Natural killer cell (primary cell): ENCODE measurements at regions not wholly inside any gene's neighbourhood (a gene's known extent, or its start where the extent isn't known, plus 50 kb on each side); places are given as distances from the start of the nearest gene placed in this dataset.

ENCODE experiments used
- ATAC-seq, 3 donors: fragments of 150-1000 bp in 2 of 3; fragments of 200-7000 bp in 1 of 3; cut with Tn5 transposase; 1 replicate in 1 of 3; 2 replicates in 2 of 3; pipeline ENCODE4 v1.10.0; 2021; ENCODE audit warnings: mild to moderate bottlenecking in 2 of 3, moderate library complexity in 2 of 3
- DNase-seq, 2 donors: peaks; one replicate each; pipeline versions ENCODE4 v3.0.0 to v3.0.0-alpha.2; 2013 to 2021; ENCODE audit warnings: mixed read lengths in 1 of 2
- H3K27ac ChIP-seq: one replicate; pipeline ENCODE4 v1.5.1; 2013; ENCODE audit warnings: mild to moderate bottlenecking, low read length
- H3K27me3 ChIP-seq: one replicate; pipeline ENCODE4 v1.6.1; 2013; ENCODE audit warnings: low read length; ENCODE audit not compliant: control insufficient read depth, insufficient read depth
- H3K36me3 ChIP-seq: one replicate; pipeline ENCODE4 v1.6.1; 2013; ENCODE audit warnings: low read length; ENCODE audit not compliant: control insufficient read depth, insufficient read depth
- H3K4me1 ChIP-seq: one replicate; pipeline ENCODE4 v1.6.1; 2013; ENCODE audit warnings: low read length; ENCODE audit not compliant: control insufficient read depth, insufficient read depth
- H3K4me3 ChIP-seq: one replicate; pipeline ENCODE4 v1.5.1; 2013; ENCODE audit warnings: low read length
- H3K9me3 ChIP-seq: one replicate; pipeline ENCODE4 v1.6.1; 2013; ENCODE audit warnings: low read length; ENCODE audit not compliant: control insufficient read depth, insufficient read depth
- H3K27ac Mint-ChIP-seq, 2 donors: one replicate each; pipeline ENCODE4 v1.8.0; 2022; ENCODE audit warnings: mild to moderate bottlenecking in 2 of 2, mixed read lengths in 2 of 2, moderate library complexity in 1 of 2
- H3K27me3 Mint-ChIP-seq, 2 donors: one replicate each; pipeline ENCODE4 v1.8.0; 2022; ENCODE audit warnings: low read depth in 2 of 2, mixed read lengths in 2 of 2
- H3K36me3 Mint-ChIP-seq: one replicate; pipeline ENCODE4 v1.8.0; 2022; ENCODE audit warnings: mixed read lengths
- H3K4me1 Mint-ChIP-seq, 2 donors: one replicate each; pipeline ENCODE4 v1.8.0; 2022; ENCODE audit warnings: mixed read lengths in 2 of 2
- H3K4me3 Mint-ChIP-seq: one replicate; pipeline ENCODE4 v1.8.0; 2022; ENCODE audit warnings: mild to moderate bottlenecking, moderate library complexity, mixed read lengths
- H3K9me3 Mint-ChIP-seq, 2 donors: one replicate each; pipeline ENCODE4 v1.8.0; 2022; ENCODE audit warnings: mixed read lengths in 2 of 2
- WGBS: methylation state at CpG from one replicate; pipeline ENCODE4 v1.1.7; 2013; ENCODE audit warnings: missing lambda C conversion rate; ENCODE audit not compliant: insufficient coverage; 5-methylcytosine and 5-hydroxymethylcytosine counted together
- intact Hi-C: fragments of 100-400 bp; cut with micrococcal nuclease; formaldehyde crosslinking; loops from one replicate; pipeline ENCODE4 v1.14.2; 2022
- TF ChIP-seq, protein P1 (sequence below): fragments of 200-600 bp; IDR thresholded peaks from one replicate; pipeline ENCODE4 v1.8.0; 2022; ENCODE audit warnings: antibody characterized with exemption

DNA sequence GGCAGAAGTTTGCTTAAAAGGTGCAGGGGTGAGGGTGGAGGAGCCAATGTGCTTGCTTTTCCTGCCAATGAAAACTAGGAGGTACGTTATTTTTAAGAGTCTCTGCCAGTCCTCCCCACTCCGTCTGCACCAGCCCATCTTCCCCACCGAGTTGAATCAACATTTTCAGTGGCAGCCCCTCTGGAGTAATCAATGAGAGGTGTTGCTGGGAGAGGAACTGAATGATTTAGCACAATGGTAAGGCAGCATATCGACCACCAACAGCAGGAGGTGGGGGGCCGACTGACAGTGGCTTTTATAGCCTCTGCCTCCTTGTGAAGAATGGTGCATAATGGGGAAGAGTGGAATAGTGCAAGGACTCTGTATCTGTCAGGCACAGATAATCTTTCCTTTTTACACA is 1465.0 kb upstream of the GOT2 start:
- no peak for ATAC-seq
- DNase-seq, result no peak
- H3K4me1 Mint-ChIP-seq, result no peaks in the 10 kb centered on the region
- no peaks in the 10 kb centered on the region for H3K36me3 Mint-ChIP-seq
- H3K27me3 ChIP-seq, result no peaks in the 10 kb centered on the region
- H3K27ac ChIP-seq, result no peak overlapping the region
- no peaks in the 10 kb centered on the region for H3K9me3 ChIP-seq
- TF ChIP-seq, protein P1, sequence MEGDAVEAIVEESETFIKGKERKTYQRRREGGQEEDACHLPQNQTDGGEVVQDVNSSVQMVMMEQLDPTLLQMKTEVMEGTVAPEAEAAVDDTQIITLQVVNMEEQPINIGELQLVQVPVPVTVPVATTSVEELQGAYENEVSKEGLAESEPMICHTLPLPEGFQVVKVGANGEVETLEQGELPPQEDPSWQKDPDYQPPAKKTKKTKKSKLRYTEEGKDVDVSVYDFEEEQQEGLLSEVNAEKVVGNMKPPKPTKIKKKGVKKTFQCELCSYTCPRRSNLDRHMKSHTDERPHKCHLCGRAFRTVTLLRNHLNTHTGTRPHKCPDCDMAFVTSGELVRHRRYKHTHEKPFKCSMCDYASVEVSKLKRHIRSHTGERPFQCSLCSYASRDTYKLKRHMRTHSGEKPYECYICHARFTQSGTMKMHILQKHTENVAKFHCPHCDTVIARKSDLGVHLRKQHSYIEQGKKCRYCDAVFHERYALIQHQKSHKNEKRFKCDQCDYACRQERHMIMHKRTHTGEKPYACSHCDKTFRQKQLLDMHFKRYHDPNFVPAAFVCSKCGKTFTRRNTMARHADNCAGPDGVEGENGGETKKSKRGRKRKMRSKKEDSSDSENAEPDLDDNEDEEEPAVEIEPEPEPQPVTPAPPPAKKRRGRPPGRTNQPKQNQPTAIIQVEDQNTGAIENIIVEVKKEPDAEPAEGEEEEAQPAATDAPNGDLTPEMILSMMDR, result no peak
- intact Hi-C loops, result no loop called here
- H3K9me3 Mint-ChIP-seq, result peaks cover 8% of the 10 kb centered on the region in 2 donors
- WGBS, result 50% methylated on average over 3 of the region's 5 CpGs
- no peaks in the 10 kb centered on the region for H3K4me1 ChIP-seq
- H3K4me3 ChIP-seq, result no peak overlapping the region
- no peaks in the 10 kb centered on the region for H3K36me3 ChIP-seq
- no peak overlapping the region for H3K4me3 Mint-ChIP-seq
- no peaks in the 10 kb centered on the region for H3K27me3 Mint-ChIP-seq
- no peak overlapping the region for H3K27ac Mint-ChIP-seq

DNA sequence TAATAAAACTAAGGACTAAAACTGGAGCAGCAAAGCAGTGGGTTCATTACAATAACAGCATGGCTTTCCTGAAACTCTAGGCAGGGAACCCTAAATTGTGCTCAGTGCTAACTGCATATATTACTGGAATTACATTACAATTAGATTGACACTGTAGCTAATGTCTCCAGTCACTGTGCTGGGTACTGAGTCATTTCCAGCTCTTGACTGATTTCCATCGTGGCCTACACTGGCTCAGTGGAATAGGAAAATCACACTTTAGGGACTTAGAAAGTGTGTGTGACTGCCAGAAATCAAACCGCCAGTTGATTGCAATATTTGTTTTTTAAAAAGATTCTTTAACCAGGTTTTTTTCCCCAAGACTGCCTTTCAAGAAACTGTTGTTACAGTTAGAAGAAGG is 1447.4 kb upstream of the GOT2 start:
- Histone ChIP-seq H3K27ac (no peak overlapping the region), H3K27me3 (no peaks in the 10 kb centered on the region), H3K9me3 (peaks cover 3% of the 10 kb centered on the region), H3K4me1 (no peaks in the 10 kb centered on the region), H3K4me3 (no peak overlapping the region), H3K36me3 (no peaks in the 10 kb centered on the region)
- intact Hi-C loops, result no loop called here
- H3K27me3 Mint-ChIP-seq, result no peaks in the 10 kb centered on the region
- H3K27ac Mint-ChIP-seq, result no peak overlapping the region
- H3K4me3 Mint-ChIP-seq, result no peak overlapping the region
- H3K36me3 Mint-ChIP-seq, result no peaks in the 10 kb centered on the region
- WGBS, result 65% methylated on average over 2 of the region's 2 CpGs
- DNase-seq, result no peak
- H3K9me3 Mint-ChIP-seq, result peaks cover 21 to 22% of the 10 kb centered on the region in 2 donors
- no peaks in the 10 kb centered on the region for H3K4me1 Mint-ChIP-seq
- no peak for ATAC-seq
- TF ChIP-seq, protein P1, result no peak

DNA sequence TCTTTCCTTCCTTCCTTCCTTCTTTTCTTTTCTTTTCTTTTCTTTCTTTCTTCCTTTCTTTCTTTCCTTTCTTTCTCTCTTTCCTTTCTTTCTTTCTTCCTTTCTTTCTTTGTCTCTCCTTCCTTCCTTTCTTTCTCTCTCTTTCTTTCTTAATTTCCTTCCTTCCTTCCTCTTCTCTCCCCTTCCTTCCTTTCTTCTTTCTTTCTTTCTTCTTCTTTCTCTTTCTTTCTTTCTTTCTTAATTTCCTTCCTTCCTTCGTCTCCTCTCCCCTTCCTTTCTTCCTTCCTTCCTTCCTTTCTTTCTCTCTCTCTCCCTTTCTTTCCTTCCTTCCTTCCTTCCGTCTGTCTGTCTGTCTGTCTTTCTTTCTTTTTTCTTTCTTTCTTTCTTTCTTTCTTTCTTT is 1446.5 kb upstream of the GOT2 start:
- intact Hi-C loops, result no loop called here
- Histone ChIP-seq H3K4me3 (no peak overlapping the region), H3K27ac (no peak overlapping the region), H3K4me1 (no peaks in the 10 kb centered on the region), H3K36me3 (no peaks in the 10 kb centered on the region), H3K9me3 (peaks cover 3% of the 10 kb centered on the region), H3K27me3 (no peaks in the 10 kb centered on the region)
- DNase-seq (no peak), ATAC-seq (no peak)
- Mint-ChIP-seq H3K9me3 (peaks cover 21 to 22% of the 10 kb centered on the region in 2 donors), H3K36me3 (no peaks in the 10 kb centered on the region), H3K27me3 (no peaks in the 10 kb centered on the region), H3K27ac (no peak overlapping the region), H3K4me1 (no peaks in the 10 kb centered on the region), H3K4me3 (no peak overlapping the region)
- TF ChIP-seq, protein P1, result peak; percentile 3
- 61% methylated on average over 2 of the region's 2 CpGs for WGBS

DNA sequence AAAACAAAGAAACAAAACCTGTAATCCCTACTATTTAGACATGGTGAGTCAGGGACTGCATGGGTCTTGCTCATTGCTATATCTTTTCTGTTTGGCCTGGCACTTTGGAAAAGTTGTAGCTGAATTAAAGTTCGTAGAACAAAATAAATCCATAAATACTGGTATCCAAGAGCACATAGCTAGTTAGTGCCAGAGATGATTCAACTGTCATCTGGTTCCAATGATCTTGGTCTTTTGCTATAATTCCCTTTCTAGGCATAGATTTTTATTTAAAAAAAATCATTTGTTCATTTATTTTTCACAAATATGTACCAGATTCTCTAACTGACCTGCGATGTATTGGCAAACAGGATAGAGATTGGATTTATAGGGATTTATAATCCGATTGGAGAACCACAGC is 1436.1 kb upstream of the GOT2 start:
- Histone ChIP-seq H3K27me3 (no peaks in the 10 kb centered on the region), H3K4me3 (no peak overlapping the region), H3K4me1 (no peaks in the 10 kb centered on the region), H3K36me3 (no peaks in the 10 kb centered on the region), H3K9me3 (no peaks in the 10 kb centered on the region), H3K27ac (no peak overlapping the region)
- TF ChIP-seq, protein P1, result no peak
- intact Hi-C loops, result no loop called here
- Mint-ChIP-seq H3K27ac (no peak overlapping the region), H3K27me3 (no peaks in the 10 kb centered on the region), H3K36me3 (no peaks in the 10 kb centered on the region), H3K9me3 (peaks cover 14 to 20% of the 10 kb centered on the region in 2 donors), H3K4me3 (no peak overlapping the region), H3K4me1 (no peaks in the 10 kb centered on the region)
- no peak for ATAC-seq
- no peak for DNase-seq
- WGBS, result 78% methylated on average over 1 of the region's 3 CpGs
